ENCODE measurements at regions not wholly inside any gene's neighbourhood (a gene's known extent, or its start where the extent isn't known, plus 50 kb on each side); places are given as distances from the start of the nearest gene placed in this dataset.
A peak's percentile ranks its signal among the peaks of the same experiment; 100 is the strongest.

- no peak for DNase-seq
These were observed 720.8 kb downstream of the UQCRFS1 start for GRCh38 chr19:28492201-28492600.

- DNase-seq: no peak
These were observed 723.2 kb downstream of the UQCRFS1 start for GRCh38 chr19:28489776-28490175.

GRCh38 chr19:28489126-28489660 lies 723.8 kb downstream of the UQCRFS1 start:
- DNase-seq: no peak

- no peak for DNase-seq
These were observed 725.0 kb downstream of the UQCRFS1 start for GRCh38 chr19:28487999-28488398.

GRCh38 chr19:28486926-28487325 lies 726.0 kb downstream of the UQCRFS1 start:
- no peak for DNase-seq

GRCh38 chr19:28486473-28486872 lies 726.5 kb downstream of the UQCRFS1 start:
- DNase-seq: no peak

GRCh38 chr19:28485292-28485691 lies 727.7 kb downstream of the UQCRFS1 start:
- DNase-seq: no peak

- no peak for DNase-seq
These were observed 729.8 kb downstream of the UQCRFS1 start for GRCh38 chr19:28483197-28483596.

- DNase-seq: no peak
These were observed 730.7 kb downstream of the UQCRFS1 start for GRCh38 chr19:28482221-28482620.

- DNase-seq: no peak
These were observed 731.3 kb downstream of the UQCRFS1 start for GRCh38 chr19:28481674-28482073.

- no peak for DNase-seq
These were observed 737.4 kb downstream of the UQCRFS1 start for GRCh38 chr19:28475525-28475924.

- DNase-seq: no peak
These were observed 740.1 kb downstream of the UQCRFS1 start for GRCh38 chr19:28472843-28473242.

GRCh38 chr19:28471731-28472510 lies 741.0 kb downstream of the UQCRFS1 start:
- DNase-seq: no peak

GRCh38 chr19:28469544-28469943 lies 743.4 kb downstream of the UQCRFS1 start:
- DNase-seq: no peak

- DNase-seq: no peak
These were observed 744.1 kb downstream of the UQCRFS1 start for GRCh38 chr19:28468701-28469459.

- peak; percentile 62 for DNase-seq
These were observed 746.6 kb downstream of the UQCRFS1 start for GRCh38 chr19:28466107-28467045.

GRCh38 chr19:28465371-28466086 lies 747.4 kb downstream of the UQCRFS1 start:
- no peak for DNase-seq

GRCh38 chr19:28463493-28464053 lies 749.4 kb downstream of the UQCRFS1 start:
- no peak for DNase-seq

- DNase-seq: no peak
These were observed 755.3 kb downstream of the UQCRFS1 start for GRCh38 chr19:28457620-28458019.

GRCh38 chr19:28456708-28457320 lies 756.1 kb downstream of the UQCRFS1 start:
- DNase-seq: no peak

- DNase-seq: no peak
These were observed 756.7 kb downstream of the UQCRFS1 start for GRCh38 chr19:28456252-28456651.
